HG03159 (cell line): ENCODE measurements at regions not wholly inside any gene's neighbourhood (a gene's known extent, or its start where the extent isn't known, plus 50 kb on each side); places are given as distances from the start of the nearest gene placed in this dataset.

Source experiments
- ATAC-seq: cut with Tn5 transposase; IDR thresholded peaks from one replicate; pipeline ENCODE4 v1.9.1; 2021; ENCODE audit warnings: mild to moderate bottlenecking, moderate library complexity; ENCODE audit not compliant: unreplicated experiment

DNA sequence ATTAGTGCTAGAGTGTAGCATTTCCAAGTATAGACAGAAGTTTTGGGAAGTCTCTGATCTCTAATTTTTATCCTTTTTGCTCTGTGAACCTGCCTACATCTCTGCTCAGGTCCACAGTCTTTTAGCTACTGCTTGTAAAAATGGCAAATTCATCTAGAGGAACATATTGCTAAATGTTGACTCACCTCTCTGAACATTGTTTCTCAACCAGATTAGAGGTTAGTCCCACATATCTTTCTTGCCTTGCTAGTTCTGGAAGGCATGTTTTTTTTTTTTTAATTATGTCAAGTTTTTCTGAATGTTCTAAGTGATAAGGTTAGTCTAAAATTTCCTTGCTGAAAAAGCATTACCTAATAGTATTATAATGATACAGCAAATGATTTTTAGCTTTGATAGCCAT is 2889.6 kb upstream of the PCDH20 start:
- ATAC-seq: no peak

DNA sequence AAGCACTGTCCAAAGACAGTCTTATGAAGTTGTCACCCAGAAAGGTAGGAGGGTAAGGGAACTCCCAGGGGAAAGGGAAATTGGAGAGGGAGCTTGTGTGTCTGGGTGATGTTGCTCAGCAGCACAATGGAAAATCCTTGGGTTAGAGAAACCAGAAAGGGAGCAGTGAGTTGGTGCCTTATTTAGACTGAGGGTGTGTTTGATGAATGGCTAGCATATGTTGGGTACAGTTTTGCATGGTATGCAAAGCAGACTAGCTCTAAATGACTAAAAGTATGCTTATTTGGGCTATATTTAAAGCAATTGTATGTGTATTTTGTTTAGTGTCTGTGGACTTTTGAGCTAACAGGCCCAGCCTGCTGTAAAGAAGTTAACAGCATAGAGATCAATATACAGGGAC is 2884.6 kb upstream of the PCDH20 start:
- no peak for ATAC-seq

DNA sequence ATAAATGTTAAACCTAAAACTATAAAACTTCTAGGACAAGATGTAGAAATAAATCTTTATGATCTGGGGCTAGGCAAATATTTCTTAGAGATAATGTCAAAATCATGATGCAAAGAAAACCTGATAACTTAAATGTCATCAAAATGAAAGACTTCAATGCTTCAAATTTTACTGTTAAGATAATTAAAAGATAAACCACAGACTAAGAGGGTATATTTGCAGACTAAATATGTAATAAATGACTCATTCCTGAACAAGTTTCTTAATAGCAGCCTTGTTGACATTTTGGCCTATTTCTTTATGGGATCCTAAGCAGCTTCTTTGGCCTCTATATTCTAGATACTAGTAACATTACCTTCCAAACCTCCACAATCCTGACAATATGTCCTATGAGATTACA is 2878.3 kb upstream of the PCDH20 start:
- no peak for ATAC-seq

DNA sequence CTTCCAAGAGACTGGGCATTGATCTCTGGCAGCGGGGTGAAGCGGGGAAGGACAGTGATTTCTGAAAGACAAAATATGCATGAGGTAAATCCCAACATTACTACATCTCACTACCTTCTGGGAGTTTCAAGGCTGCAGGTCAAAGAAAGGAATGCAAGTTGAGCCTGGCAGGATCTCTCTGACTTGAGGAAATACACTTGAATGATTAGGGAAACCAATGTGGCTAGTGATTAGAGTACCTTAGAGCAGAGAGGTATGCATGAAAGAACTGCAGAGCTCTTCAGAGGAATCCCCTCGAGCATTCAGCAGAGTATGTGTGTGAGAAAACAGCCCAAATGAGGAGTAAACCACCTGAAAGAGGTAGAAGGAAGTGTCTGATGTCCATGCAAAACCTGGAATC is 2874.1 kb upstream of the PCDH20 start:
- ATAC-seq: no peak

DNA sequence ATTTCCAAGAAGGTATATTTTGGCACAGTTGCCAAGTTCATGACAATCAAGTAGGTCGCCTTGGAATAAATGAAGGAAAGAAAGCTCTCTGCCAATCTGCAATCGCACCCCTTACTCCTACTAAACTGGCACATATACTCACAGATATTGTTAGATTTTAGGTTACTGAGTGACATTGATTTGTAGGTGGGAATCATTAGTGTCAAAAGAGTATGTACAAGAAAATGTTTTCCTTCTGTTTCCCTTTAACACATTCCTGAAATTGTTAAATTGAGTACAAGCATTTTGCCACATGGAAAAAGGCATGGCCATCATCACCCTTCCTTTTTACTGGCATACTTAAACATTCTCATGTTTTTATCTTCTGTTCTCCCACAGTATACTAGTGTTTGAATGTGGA is 2868.3 kb upstream of the PCDH20 start:
- ATAC-seq: no peak

DNA sequence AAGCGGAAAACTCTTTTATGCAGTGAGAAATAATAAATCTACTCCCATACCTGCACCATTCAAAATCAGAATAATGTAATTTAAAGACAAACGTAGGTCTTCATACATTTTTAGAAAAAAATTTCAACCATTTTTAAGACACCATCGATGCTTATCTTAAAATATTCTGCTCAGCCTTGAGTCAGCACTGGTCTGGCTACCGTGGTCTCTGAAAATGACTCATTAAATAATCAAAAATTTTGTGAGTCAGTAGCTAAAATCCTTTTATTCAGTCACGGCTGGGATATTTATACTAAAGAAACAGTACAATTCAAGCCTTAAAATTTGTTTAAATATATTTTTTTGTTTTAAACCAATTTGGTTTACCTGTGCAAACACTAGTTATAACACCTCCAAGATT is 2862.8 kb upstream of the PCDH20 start:
- no peak for ATAC-seq

DNA sequence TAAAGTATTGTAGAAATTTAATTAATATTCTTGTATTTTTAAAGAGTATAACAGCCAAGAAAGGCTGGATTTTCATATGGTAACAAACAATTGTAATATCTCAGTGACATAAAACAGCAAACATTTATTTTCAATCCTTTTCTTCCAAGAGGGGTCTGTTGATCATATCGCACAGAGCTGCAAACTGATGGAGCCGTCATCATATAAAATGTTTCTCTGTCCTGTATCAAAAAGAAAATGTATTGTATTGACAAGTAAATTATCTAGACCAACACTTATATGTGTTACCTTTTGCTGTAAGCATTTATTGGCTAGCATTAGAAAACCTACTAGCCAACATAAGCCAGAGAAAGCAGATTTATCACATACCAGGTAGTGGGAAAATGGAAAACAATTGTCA is 2861.4 kb upstream of the PCDH20 start:
- no peak for ATAC-seq

DNA sequence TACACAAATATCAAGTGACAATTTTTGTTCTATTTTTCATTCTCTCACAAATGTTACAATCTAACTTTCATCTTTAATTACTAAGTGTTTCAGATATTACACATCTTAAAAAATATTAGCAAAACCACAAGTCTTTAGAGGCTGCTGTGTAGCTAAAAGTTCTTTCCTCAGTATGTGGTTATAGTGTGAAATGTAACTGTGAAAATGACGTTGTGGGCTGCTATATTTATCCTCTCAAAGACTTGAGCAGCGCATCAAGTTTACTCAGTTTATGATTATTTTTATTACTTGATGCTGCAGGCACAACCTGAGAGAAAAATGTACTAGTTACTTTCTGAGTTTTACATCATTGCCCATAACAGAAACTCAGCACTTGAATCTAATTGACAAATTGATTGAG is 2860.6 kb upstream of the PCDH20 start:
- no peak for ATAC-seq

DNA sequence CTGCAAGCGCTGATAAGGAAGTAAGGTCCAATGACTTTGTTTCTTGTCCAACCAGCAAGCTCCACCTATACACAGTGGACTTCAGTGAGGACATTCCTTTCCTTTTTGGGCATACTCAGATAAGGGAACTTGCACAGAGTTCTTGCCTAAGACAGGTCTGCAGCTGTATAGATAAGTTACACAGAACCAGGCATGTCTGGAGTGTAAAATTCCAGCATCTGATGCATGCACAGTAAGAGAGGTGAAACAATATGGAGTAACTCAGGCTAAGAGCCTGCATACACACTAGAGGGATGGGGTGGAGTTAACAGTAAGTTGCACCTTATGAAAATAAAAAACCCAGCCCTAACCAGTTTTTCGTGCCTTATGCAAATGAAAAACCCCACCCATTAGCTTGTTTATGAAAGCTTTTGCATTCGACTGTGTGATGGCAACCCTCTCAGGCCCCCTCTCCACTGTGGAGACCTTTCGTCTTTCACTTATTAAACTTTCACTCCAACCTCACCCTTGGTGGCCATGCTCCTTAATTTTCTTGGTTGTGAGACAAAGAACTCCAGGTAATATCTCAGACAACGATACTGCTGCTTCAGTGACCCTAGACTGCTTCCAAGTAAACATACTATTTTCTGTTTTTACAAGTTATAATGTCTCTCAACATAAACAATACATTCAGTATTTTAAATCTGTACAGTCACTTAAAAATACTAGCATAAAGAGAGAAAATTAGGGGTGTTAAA is 2859.0 kb upstream of the PCDH20 start:
- ATAC-seq: no peak

DNA sequence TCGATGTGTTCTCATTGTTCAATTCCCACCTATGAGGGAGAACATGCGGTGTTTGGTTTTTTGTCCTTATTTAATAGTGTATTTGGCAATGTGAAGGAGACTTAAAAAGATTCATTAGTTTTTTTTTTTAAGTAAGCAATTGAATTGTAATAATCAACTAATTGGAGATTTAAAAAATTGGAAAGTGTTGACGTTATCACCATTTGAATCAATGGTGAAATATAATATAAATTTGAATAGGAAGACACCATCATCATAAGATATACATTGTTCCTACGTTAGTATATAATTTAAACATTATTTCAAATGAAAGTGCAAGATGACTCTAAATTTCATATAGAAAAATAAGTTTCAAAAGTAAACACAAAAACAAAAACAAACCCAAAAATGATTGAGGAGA is 2858.1 kb upstream of the PCDH20 start:
- no peak for ATAC-seq

DNA sequence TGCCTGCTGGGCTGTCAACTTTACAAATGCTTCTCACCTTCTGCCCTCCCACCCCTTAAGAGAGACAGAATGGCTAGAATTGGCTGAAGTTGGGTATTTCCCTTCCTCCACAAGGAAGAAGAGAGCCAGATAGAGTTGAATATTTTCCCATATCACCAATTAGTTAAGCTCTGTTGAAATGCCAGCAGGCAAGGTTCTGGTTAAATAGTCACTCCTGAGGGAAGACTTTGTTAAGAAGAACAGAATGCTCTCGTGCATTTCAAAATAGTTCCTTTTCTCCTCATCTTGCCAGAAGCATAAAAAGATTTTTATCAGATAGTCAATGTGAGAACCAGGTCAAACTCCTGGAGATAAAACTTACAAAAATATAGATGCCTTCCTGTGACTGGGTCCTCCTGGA is 2857.0 kb upstream of the PCDH20 start:
- ATAC-seq: no peak

DNA sequence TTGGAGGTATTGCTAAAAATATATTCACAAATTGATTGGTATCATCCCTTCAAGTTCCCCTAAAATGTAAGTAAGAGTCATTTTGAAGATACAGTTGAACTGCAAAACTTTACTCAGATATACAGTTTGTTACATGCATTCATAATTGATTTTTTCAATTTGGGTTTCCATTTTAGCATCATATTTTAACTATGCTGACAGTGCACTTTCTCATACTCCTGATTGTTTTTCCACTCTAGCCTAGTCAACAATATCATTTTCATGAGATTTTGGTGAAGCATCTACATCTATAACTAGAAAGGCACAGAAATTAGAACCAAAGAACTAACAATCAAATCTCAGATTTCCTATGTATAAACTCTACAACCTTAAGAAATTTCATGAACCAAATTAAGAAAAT is 2850.4 kb upstream of the PCDH20 start:
- no peak for ATAC-seq

DNA sequence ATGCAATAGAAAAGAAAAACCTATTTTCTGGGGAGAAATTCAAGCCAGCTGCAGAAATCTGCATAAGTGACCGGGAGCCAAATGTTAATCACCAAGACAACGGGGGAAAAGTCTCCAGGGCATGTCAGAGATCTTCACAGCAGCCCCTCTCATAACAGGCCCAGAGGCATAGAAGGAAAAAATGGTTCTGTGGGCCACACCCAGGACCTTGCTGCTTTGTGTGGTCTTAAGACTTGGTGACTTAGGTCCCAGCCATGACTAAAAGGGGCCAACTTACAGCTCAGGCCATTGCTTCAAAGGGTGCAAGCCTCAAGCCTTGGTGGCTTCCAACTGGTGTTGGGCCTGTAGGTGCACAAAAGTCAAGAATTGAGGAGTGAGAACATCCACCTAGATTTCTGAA is 2847.6 kb upstream of the PCDH20 start:
- no peak for ATAC-seq

DNA sequence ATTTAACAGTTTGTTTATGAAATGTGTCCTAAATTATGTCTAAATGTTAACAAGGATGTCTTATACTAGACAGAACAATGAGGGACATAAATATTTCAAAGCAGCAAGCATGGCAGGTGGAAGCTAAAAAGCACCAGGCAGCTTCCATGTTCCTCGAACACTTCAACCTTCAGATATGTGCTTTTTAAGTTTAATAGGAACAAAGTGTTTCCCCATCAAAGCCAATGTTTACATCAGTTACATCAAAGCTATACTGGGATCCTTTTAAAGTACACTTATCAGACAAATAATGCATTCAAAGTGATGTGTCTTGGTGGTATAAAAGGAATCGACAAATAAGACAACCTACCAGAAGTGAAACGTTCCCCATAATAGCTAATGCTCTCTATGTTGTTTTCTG is 2841.1 kb upstream of the PCDH20 start:
- no peak for ATAC-seq

DNA sequence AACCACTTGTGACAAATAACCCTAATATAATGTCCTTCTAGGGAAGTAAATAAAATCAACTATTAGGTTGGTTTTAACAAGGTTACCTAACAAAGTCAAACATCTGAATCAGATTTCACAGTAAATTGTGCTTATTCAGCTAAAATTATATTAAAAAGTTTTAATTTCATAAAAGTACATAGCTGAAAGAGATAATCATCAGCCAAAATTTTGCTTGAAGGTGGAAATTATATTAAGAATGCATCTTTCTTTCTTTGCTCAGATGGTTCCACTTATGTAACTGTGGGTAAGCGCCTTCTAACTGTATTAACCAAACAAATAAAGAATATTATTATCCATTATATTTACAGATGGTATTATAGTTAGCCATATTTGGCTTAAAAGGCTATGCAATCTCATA is 2840.3 kb upstream of the PCDH20 start:
- no peak for ATAC-seq

DNA sequence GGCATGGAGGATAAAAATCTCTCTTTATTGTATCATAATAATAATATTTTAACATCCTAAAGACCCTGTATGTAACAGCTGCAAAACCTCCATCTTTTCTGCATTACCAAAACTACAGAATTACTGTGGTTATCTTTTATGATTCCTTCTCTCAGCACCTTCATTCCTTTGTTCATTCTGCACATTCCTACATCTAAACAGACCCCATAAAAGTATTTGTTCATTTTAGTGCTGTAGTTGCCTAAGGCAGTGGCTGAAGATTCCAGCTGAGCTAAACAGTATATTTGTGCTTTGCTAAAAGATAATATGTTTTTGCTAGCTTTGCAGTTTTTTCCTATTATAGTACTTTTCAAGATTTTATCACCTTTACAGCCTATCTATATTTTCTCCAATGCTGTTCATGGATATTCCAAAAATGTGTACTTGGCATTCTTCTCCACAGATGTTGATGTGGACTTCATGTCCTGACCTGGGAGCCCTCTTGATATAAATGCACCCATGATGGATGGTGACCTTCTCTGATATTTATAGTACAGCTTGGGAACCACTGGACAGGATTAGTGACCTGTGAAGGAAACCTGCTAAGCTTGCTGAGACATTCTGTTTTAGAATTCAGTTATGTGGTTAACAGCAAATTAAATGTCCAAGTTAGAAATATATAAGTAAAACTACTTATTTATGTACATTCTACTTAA is 2832.9 kb upstream of the PCDH20 start:
- ATAC-seq: no peak

DNA sequence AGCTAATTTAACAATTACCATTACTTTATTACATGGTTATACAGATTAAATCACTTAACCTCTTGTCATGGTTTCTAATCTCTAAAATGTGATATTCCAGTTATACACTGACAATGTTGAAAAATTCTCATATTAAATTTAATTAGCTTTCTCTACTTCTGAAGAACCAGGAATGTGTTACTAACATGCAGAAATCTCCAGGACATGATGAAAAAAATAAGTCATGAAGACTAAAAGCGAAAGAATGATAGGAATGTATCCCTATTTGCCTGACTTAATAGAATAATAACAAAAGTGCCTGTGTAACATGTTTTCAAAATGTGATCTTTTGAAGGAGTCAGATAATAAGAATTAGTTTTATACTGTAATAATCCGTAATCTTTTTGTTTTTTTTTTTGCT is 2823.7 kb upstream of the PCDH20 start:
- ATAC-seq: no peak

DNA sequence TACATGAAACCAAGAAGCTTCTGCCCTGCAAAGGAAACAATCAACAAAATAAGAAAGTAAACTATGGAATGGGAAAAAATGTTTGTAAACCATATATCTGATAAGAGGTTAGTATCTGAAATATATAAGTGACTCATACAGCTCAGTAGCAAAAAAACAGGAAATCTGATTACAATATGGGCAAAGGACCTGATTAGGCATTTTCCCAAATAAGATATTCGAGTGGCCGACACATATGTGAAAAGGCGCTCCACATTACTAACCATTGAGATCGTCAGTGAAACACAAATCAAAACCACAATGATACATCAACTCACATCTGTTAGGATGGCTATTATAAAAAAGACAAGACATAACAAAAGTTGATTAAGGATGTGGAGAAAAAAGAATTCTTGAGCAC is 2818.6 kb upstream of the PCDH20 start:
- ATAC-seq: no peak

DNA sequence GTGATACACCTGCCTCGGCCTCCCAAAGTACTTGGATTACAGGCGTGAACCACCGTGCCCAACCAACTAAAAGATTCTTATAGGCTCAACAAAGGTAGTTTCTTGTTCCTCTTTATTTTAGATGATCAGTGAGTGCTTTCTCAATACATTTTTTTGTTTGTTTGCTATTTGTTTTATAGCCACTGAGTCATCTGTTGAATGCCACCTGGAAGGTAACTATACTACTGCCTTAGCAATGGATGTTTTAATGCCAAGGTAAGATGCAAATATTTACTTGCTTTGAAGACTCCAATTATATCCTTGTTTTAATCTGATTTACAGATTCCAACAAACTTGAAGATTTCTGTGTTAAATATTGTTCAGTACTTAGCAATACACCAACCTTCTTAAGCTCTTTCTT is 2807.4 kb upstream of the PCDH20 start:
- no peak for ATAC-seq

DNA sequence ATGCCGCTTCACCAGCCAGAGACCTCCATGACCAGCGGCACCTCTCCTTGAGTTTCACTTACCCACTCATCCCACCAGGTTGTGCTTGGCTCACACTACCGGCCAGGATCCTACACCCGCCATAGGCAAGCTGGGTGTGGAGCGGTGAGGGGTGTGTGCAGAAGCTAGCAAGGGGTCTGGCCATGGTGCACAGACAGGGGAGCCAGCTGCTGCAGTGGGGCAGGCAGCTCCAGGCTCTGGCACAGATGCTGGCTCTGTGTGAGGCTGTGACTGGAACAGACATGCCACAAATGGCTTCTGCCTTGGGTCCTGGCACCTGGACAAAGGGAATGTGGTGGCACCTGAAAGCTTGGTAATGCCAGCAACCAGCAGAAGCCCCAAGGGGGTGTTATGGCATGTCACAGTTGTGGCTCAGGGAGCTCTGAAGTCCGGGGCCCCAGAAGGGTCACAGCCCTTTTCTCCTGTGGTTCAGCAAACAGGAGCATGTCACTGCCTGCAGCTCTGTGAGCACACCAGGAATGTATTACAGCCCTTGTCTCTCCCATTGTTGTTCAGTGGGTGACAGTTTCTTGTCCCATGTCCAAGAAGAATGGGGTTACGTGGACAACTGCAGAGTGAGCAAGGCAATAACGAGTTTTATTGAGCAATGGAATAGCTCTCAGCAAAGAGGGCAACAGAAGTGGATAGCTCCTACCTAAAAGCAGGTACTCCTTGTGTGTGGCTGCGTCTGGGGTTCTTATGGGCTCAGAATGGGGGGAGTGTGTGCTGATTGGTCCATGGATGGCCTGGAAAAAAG is 2791.0 kb upstream of the PCDH20 start:
- no peak for ATAC-seq

DNA sequence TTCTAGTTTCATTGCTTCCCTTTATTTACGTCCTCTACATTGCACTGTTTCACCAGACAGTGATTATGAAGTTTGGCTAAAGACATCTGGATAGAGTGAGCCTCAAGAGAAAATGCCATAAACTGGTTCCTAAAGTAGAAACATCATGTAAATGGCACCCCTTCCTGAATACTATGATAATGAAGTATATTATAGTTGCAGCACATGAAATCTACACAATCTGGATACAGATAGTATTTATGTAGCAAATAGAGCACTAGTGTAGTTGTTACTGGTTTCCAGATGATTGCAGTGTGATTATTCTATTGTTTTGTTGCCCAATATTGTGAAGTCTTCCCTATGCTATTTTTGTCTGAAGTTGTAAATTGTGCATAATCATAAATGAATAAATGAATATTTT is 2786.9 kb upstream of the PCDH20 start:
- ATAC-seq: no peak

DNA sequence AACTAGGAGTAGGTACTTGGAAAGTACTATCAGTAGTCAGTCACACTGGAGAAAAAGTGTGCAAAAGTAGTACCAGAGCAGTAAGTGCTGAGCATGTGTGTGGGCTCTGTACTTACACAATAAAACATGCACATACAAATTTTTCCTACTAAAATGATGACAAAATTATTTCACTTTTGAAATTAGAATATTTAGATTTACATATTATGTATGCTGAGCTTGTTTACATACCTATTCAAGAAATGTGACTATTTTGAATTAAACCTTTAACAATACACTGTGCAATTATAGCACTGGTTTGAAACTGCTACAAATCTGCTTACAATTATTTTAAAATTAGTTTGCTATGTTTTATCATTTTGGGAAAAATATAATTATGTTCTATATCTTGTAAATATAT is 2781.6 kb upstream of the PCDH20 start:
- ATAC-seq: no peak
